ENCODE measurements at regions not wholly inside any gene's neighbourhood (a gene's known extent, or its start where the extent isn't known, plus 50 kb on each side); places are given as distances from the start of the nearest gene placed in this dataset.
"Not testable (repeated sequence)": the region's sequence is repeated elsewhere in the genome, so short reads cannot be mapped to it uniquely, and the experiment has no call there.

GRCh38 chr9:65389710-65390109, 104.7 kb upstream of the FOXD4L5 start:
- DNase-seq (ENCODE audit: extremely low read depth, low read depth); H3K4me3 ChIP-seq (replicated peaks; ENCODE audit: low read depth, low read length): not testable (repeated sequence)

- DNase-seq (ENCODE audit: extremely low read depth, low read depth); H3K4me3 ChIP-seq (replicated peaks; ENCODE audit: low read depth, low read length): not testable (repeated sequence)
These were observed 104.2 kb upstream of the FOXD4L5 start for GRCh38 chr9:65389216-65389615.

- peak; percentile 21 for DNase-seq (ENCODE audit: extremely low read depth, low read depth)
- H3K4me3 ChIP-seq (replicated peaks; ENCODE audit: low read depth, low read length) = peak overlapping the region; percentile 30
These were observed 101.7 kb upstream of the FOXD4L5 start for GRCh38 chr9:65386699-65387098.

GRCh38 chr9:65386191-65386590, 101.2 kb upstream of the FOXD4L5 start:
- not testable (repeated sequence) for DNase-seq (ENCODE audit: extremely low read depth, low read depth); H3K4me3 ChIP-seq (replicated peaks; ENCODE audit: low read depth, low read length)

- DNase-seq (ENCODE audit: extremely low read depth, low read depth); H3K4me3 ChIP-seq (replicated peaks; ENCODE audit: low read depth, low read length): not testable (repeated sequence)
These were observed 100.6 kb upstream of the FOXD4L5 start for GRCh38 chr9:65385655-65386024.

- not testable (repeated sequence) for H3K4me3 ChIP-seq (replicated peaks; ENCODE audit: low read depth, low read length); DNase-seq (ENCODE audit: extremely low read depth, low read depth)
These were observed 100.0 kb upstream of the FOXD4L5 start for GRCh38 chr9:65384759-65385654.

GRCh38 chr9:65384066-65384465, 99.1 kb upstream of the FOXD4L5 start:
- not testable (repeated sequence) for DNase-seq (ENCODE audit: extremely low read depth, low read depth); H3K4me3 ChIP-seq (replicated peaks; ENCODE audit: low read depth, low read length)

GRCh38 chr9:65383646-65384045, 98.6 kb upstream of the FOXD4L5 start:
- not testable (repeated sequence) for H3K4me3 ChIP-seq (replicated peaks; ENCODE audit: low read depth, low read length); DNase-seq (ENCODE audit: extremely low read depth, low read depth)

GRCh38 chr9:65382701-65383318, 97.8 kb upstream of the FOXD4L5 start:
- H3K4me3 ChIP-seq (replicated peaks; ENCODE audit: low read depth, low read length); DNase-seq (ENCODE audit: extremely low read depth, low read depth): not testable (repeated sequence)

Measured in HFF-Myc (cell line).